ENCODE measurements at regions not wholly inside any gene's neighbourhood (a gene's known extent, or its start where the extent isn't known, plus 50 kb on each side); places are given as distances from the start of the nearest gene placed in this dataset.
A peak's percentile ranks its signal among the peaks of the same experiment; 100 is the strongest.

- no peak overlapping the region for H3K4me3 ChIP-seq (ENCODE audit: control insufficient read depth, low read depth, low read length)
- no peak for TF ChIP-seq CTCF (IDR thresholded peaks at IDR 0.05; ENCODE audit: control insufficient read depth, insufficient read depth, low read depth, low read length, missing control alignments)
- no peak for DNase-seq (ENCODE audit: low read depth)
Measured at GRCh38 chr12:102753802-102754201, 163.2 kb downstream of the PAH start.

- no peak for TF ChIP-seq CTCF (IDR thresholded peaks at IDR 0.05; ENCODE audit: control insufficient read depth, insufficient read depth, low read depth, low read length, missing control alignments)
- H3K4me3 ChIP-seq (ENCODE audit: control insufficient read depth, low read depth, low read length), result no peak overlapping the region
- no peak for DNase-seq (ENCODE audit: low read depth)
Measured at GRCh38 chr12:102748704-102749103, 168.3 kb downstream of the PAH start.

DNA sequence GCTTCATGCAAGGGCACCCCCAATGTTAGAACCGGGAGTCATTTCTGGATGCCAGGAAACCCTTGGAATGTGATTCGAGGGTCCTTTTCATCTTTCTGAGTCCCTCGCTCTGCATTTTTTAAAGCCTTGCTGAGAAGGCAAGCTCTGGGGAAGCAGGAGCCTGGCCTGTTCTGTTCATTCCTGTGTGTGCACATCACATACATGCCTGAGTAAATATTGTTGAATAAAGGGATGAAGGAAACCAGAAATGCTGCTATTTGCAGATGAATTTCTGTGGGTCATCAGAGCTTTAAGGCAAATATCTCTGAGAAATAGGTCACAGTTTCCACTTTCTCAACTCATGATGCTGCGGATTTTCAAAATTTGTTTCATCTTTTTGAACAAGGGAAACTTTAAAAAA lies 170.1 kb downstream of the PAH start:
- TF ChIP-seq CTCF (IDR thresholded peaks at IDR 0.05; ENCODE audit: control insufficient read depth, insufficient read depth, low read depth, low read length, missing control alignments), result no peak
- H3K4me3 ChIP-seq (ENCODE audit: control insufficient read depth, low read depth, low read length), result no peak overlapping the region
- DNase-seq (ENCODE audit: low read depth), result no peak

- no peak overlapping the region for H3K4me3 ChIP-seq (ENCODE audit: control insufficient read depth, low read depth, low read length)
- no peak for DNase-seq (ENCODE audit: low read depth)
- TF ChIP-seq CTCF (IDR thresholded peaks at IDR 0.05; ENCODE audit: control insufficient read depth, insufficient read depth, low read depth, low read length, missing control alignments), result no peak
Measured at GRCh38 chr12:102745971-102746600, 171.0 kb downstream of the PAH start.

DNA sequence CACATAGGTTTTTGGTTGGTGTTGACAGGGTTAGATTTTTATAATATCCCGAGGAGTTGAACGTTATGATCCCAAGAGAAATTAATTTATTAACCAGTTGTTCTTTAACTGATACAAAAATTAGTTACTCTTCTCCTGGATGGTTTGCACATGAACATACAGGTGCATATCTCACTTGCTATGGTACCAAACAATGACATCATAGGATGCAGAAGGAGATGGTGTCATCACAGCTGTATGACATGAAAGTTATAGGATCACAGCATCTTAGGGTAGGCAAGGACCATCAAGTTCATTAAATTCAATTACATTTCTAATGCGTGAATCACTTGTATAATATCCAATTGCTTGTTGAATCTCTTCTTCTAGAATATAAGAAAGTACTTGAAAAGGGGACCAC lies 175.8 kb downstream of the PAH start:
- DNase-seq (ENCODE audit: low read depth), result no peak
- no peak for TF ChIP-seq CTCF (IDR thresholded peaks at IDR 0.05; ENCODE audit: control insufficient read depth, insufficient read depth, low read depth, low read length, missing control alignments)
- no peak overlapping the region for H3K4me3 ChIP-seq (ENCODE audit: control insufficient read depth, low read depth, low read length)

- H3K4me3 ChIP-seq (ENCODE audit: control insufficient read depth, low read depth, low read length), result no peak overlapping the region
- DNase-seq (ENCODE audit: low read depth), result peak; percentile 8
- peak; percentile 39 for TF ChIP-seq CTCF (IDR thresholded peaks at IDR 0.05; ENCODE audit: control insufficient read depth, insufficient read depth, low read depth, low read length, missing control alignments)
Measured at GRCh38 chr12:102740141-102740955, 176.7 kb downstream of the PAH start.
